ENCODE measurements at regions not wholly inside any gene's neighbourhood (a gene's known extent, or its start where the extent isn't known, plus 50 kb on each side); places are given as distances from the start of the nearest gene placed in this dataset.

DNA sequence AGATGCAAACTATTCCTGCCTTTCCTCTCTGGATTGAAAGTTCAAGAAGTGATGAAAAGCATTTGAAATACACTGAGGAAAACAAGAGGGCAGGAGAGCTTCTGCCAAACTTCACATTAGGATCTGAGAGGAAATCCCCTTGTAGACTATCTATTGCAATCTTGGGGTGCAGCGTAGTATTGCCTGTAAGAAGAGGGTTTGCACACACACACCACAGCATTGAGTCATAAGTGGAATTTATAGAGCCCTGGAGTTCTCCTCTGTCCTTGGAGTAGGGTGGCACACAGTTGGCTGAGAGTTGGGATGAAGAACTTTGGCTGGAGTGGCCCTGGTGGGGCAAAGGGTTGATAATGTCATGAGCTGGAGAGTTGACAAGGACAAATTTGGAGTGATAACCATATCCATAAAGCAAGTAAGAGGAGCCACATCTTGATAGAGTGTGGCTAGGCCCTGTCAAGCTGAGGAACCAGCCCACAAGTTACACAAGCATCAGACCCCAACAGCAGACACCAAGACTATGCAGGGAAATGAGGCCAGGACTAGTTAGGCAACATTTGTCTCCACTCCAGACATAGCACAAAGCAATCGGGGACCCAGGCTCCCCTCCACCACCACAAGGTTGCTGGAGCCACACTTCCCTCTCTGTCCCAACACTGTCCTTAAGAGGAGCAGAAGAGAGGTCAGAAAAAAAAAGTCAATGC, 520.9 kb downstream of the KLF5 start:
- TF ChIP-seq, protein P1, sequence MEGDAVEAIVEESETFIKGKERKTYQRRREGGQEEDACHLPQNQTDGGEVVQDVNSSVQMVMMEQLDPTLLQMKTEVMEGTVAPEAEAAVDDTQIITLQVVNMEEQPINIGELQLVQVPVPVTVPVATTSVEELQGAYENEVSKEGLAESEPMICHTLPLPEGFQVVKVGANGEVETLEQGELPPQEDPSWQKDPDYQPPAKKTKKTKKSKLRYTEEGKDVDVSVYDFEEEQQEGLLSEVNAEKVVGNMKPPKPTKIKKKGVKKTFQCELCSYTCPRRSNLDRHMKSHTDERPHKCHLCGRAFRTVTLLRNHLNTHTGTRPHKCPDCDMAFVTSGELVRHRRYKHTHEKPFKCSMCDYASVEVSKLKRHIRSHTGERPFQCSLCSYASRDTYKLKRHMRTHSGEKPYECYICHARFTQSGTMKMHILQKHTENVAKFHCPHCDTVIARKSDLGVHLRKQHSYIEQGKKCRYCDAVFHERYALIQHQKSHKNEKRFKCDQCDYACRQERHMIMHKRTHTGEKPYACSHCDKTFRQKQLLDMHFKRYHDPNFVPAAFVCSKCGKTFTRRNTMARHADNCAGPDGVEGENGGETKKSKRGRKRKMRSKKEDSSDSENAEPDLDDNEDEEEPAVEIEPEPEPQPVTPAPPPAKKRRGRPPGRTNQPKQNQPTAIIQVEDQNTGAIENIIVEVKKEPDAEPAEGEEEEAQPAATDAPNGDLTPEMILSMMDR (IDR thresholded peaks at IDR 0.05; ENCODE audit: low read length), result no peak
- no peak for TF ChIP-seq EZH2 (IDR thresholded peaks at IDR 0.05; ENCODE audit: borderline replicate concordance, low read length)
